ENCODE measurements at regions not wholly inside any gene's neighbourhood (a gene's known extent, or its start where the extent isn't known, plus 50 kb on each side); places are given as distances from the start of the nearest gene placed in this dataset.

- H3K9me3 Mint-ChIP-seq, result no peaks in the 10 kb centered on the region
- Histone ChIP-seq H3K4me2 (ENCODE audit: insufficient read depth, insufficient read length, low read length) (no peak overlapping the region), H3T11ph (ENCODE audit: low read length) (no peak overlapping the region), H3K79me2 (ENCODE audit: insufficient read depth, low read length) (no peaks in the 10 kb centered on the region), H3K4me1 (ENCODE audit: insufficient read depth, low read length) (no peaks in the 10 kb centered on the region), H2BK5ac (ENCODE audit: insufficient read length, low read length) (no peak overlapping the region), H4K91ac (ENCODE audit: insufficient read length, low read depth, low read length) (no peak overlapping the region), H3K79me1 (ENCODE audit: insufficient read depth, low read depth, low read length, poor library complexity, severe bottlenecking) (no peaks in the 10 kb centered on the region), H2AFZ (ENCODE audit: low read length) (no peak overlapping the region), H2BK120ac (ENCODE audit: low read depth, low read length, poor library complexity, severe bottlenecking) (no peak overlapping the region), H2BK15ac (ENCODE audit: low read depth, low read length) (no peak overlapping the region), H3K18ac (ENCODE audit: insufficient read length, low read depth, low read length) (no peak overlapping the region), H4K20me1 (ENCODE audit: control insufficient read depth, insufficient read depth, insufficient read length) (no peaks in the 10 kb centered on the region), H3K27ac (ENCODE audit: insufficient read length, low read depth, low read length) (no peak overlapping the region), H3K56ac (ENCODE audit: insufficient read length, low read depth, low read length) (no peak overlapping the region), H3K4ac (ENCODE audit: low read depth, low read length) (no peak overlapping the region), H2BK20ac (ENCODE audit: low read depth, low read length, poor library complexity, severe bottlenecking) (no peak overlapping the region), H3K27me3 (ENCODE audit: insufficient read depth, low read length) (no peaks in the 10 kb centered on the region; the same call in 1 of the 2 replicates), H2AK5ac (ENCODE audit: insufficient read length, low read length) (no peak overlapping the region), H4K5ac (ENCODE audit: insufficient read length, low read depth, low read length) (no peak overlapping the region), H3K23ac (ENCODE audit: insufficient read length, low read depth, low read length) (no peak overlapping the region), H4K8ac (replicated peaks; ENCODE audit: insufficient read length, low read depth, low read length) (no peak overlapping the region), H3K23me2 (ENCODE audit: insufficient read length, low read depth, low read length, poor library complexity, severe bottlenecking) (no peaks in the 10 kb centered on the region), H3K9ac (ENCODE audit: extremely low read depth, insufficient read length, low read length) (no peak overlapping the region), H3K14ac (ENCODE audit: insufficient read depth, low read length) (no peak overlapping the region), H3K9me3 (ENCODE audit: control insufficient read depth, low read depth, low read length) (no peaks in the 10 kb centered on the region), H2BK12ac (ENCODE audit: insufficient read length, low read depth, low read length) (no peak overlapping the region)
- no peak overlapping the region for H3K4me3 Mint-ChIP-seq
- no peaks in the 10 kb centered on the region for H3K36me3 Mint-ChIP-seq (ENCODE audit: insufficient read depth in 1 of 3, low read depth in 3 of 3)
- H3K27me3 Mint-ChIP-seq (ENCODE audit: low read depth), result no peaks in the 10 kb centered on the region
- TF ChIP-seq, protein P1, sequence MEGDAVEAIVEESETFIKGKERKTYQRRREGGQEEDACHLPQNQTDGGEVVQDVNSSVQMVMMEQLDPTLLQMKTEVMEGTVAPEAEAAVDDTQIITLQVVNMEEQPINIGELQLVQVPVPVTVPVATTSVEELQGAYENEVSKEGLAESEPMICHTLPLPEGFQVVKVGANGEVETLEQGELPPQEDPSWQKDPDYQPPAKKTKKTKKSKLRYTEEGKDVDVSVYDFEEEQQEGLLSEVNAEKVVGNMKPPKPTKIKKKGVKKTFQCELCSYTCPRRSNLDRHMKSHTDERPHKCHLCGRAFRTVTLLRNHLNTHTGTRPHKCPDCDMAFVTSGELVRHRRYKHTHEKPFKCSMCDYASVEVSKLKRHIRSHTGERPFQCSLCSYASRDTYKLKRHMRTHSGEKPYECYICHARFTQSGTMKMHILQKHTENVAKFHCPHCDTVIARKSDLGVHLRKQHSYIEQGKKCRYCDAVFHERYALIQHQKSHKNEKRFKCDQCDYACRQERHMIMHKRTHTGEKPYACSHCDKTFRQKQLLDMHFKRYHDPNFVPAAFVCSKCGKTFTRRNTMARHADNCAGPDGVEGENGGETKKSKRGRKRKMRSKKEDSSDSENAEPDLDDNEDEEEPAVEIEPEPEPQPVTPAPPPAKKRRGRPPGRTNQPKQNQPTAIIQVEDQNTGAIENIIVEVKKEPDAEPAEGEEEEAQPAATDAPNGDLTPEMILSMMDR (conservative IDR thresholded peaks at IDR 0.05), result no peak
- H3K27ac Mint-ChIP-seq, result no peak overlapping the region
- no CpG with 5 or more reads among the region's 1 CpG for WGBS (ENCODE audit: extremely low coverage, insufficient read length, low lambda C conversion rate)
- H3K4me1 Mint-ChIP-seq, result peaks cover 11 to 12% of the 10 kb centered on the region in 2 experiments
- no peak for DNase-seq
Measured at GRCh38 chr9:79990536-79990935, 418.8 kb downstream of the TLE4 start.

All from H9 (cell line).